ENCODE measurements at regions not wholly inside any gene's neighbourhood (a gene's known extent, or its start where the extent isn't known, plus 50 kb on each side); places are given as distances from the start of the nearest gene placed in this dataset.

GRCh38 chr11:15434529-15434928, 319.8 kb downstream of the INSC start:
- Histone ChIP-seq H3K27ac (no peak overlapping the region), H3K4me1 (no peaks in the 10 kb centered on the region), H3K9me3 (no peaks in the 10 kb centered on the region), H3K4me3 (replicated peaks in 1 of 3) (no peak overlapping the region), H3K36me3 (no peaks in the 10 kb centered on the region), H3K27me3 (no peaks in the 10 kb centered on the region)
- intact Hi-C loops (cut with DNase I), result no loop called here
- TF ChIP-seq CTCF (IDR thresholded peaks at IDR 0.05) (no peak), POLR2A (IDR thresholded peaks at IDR 0.05) (no peak)
- DNase-seq, result no peak
- 36 to 43% methylated on average over 3 of the region's 3 CpGs for WGBS, 2 donors

- no peak overlapping the region for H3K27ac ChIP-seq
- no peaks in the 10 kb centered on the region for H3K36me3 ChIP-seq
- DNase-seq, result no peak
- no peaks in the 10 kb centered on the region for H3K9me3 ChIP-seq
- H3K4me3 ChIP-seq (replicated peaks in 1 of 3), result no peak overlapping the region
- 89 to 93% methylated on average over 4 of the region's 4 CpGs for WGBS, 2 donors
- no peaks in the 10 kb centered on the region for H3K27me3 ChIP-seq
- H3K4me1 ChIP-seq, result no peaks in the 10 kb centered on the region
- TF ChIP-seq POLR2A (IDR thresholded peaks at IDR 0.05), result no peak
- TF ChIP-seq CTCF (IDR thresholded peaks at IDR 0.05), result no peak
- intact Hi-C loops (cut with DNase I), result no loop called here
Measured at GRCh38 chr11:15446315-15446714, 331.6 kb downstream of the INSC start.

- WGBS, 2 donors, result 60 to 62% methylated on average over 3 of the region's 3 CpGs
- H3K4me3 ChIP-seq (replicated peaks in 1 of 3), result no peak overlapping the region
- H3K27me3 ChIP-seq, result no peaks in the 10 kb centered on the region
- no peaks in the 10 kb centered on the region for H3K36me3 ChIP-seq
- no peaks in the 10 kb centered on the region for H3K9me3 ChIP-seq
- intact Hi-C loops (cut with DNase I), result no loop called here
- TF ChIP-seq CTCF (IDR thresholded peaks at IDR 0.05), result no peak
- no peak for TF ChIP-seq POLR2A (IDR thresholded peaks at IDR 0.05)
- H3K27ac ChIP-seq, result no peak overlapping the region
- no peaks in the 10 kb centered on the region for H3K4me1 ChIP-seq
- DNase-seq, result no peak
Measured at GRCh38 chr11:15446929-15447328, 332.2 kb downstream of the INSC start.

GRCh38 chr11:15451713-15452112, 337.0 kb downstream of the INSC start:
- TF ChIP-seq CTCF (IDR thresholded peaks at IDR 0.05), result no peak
- TF ChIP-seq POLR2A (IDR thresholded peaks at IDR 0.05), result no peak
- Histone ChIP-seq H3K4me1 (no peaks in the 10 kb centered on the region), H3K9me3 (no peaks in the 10 kb centered on the region), H3K27me3 (no peaks in the 10 kb centered on the region), H3K4me3 (replicated peaks in 1 of 3) (no peak overlapping the region), H3K36me3 (no peaks in the 10 kb centered on the region), H3K27ac (no peak overlapping the region)
- 91 to 96% methylated on average over 2 of the region's 2 CpGs for WGBS, 2 donors
- intact Hi-C loops (cut with DNase I), result no loop called here
- DNase-seq, result no peak

- no peaks in the 10 kb centered on the region for H3K36me3 ChIP-seq
- no peaks in the 10 kb centered on the region for H3K27me3 ChIP-seq
- TF ChIP-seq POLR2A (IDR thresholded peaks at IDR 0.05), result no peak
- no peak for TF ChIP-seq CTCF (IDR thresholded peaks at IDR 0.05)
- H3K4me1 ChIP-seq, result no peaks in the 10 kb centered on the region
- no peak for DNase-seq
- H3K4me3 ChIP-seq (replicated peaks in 1 of 3), result no peak overlapping the region
- no peak overlapping the region for H3K27ac ChIP-seq
- intact Hi-C loops (cut with DNase I), result no loop called here
- 89 to 92% methylated on average over 2 of the region's 2 CpGs for WGBS, 2 donors
- no peaks in the 10 kb centered on the region for H3K9me3 ChIP-seq
Measured at GRCh38 chr11:15453211-15453765, 338.6 kb downstream of the INSC start.
